A549 (cell line): ENCODE measurements at regions not wholly inside any gene's neighbourhood (a gene's known extent, or its start where the extent isn't known, plus 50 kb on each side); places are given as distances from the start of the nearest gene placed in this dataset.

ENCODE experiments used
- ATAC-seq, 2 experiments: fragments of 200-7000 bp in 1 of 2; fragments of >200 bp in 1 of 2; cut with Nextera tagmentation in 1 of 2; cut with Tn5 transposase in 1 of 2; 3 replicates each; pipeline versions ENCODE4 v1.8.0 to v1.9.1; 2018 to 2020; ENCODE audit warnings: mild to moderate bottlenecking in 1 of 2, moderate library complexity in 1 of 2
- CTCF ChIA-PET: fragments of 300-600 bp; sonication (Branson Sonifier 250); formaldehyde crosslinking; extraction: SDS; loops from one replicate; lab custom pipeline; 2021; ENCODE audit warnings: antibody characterized with exemption, inconsistent platforms; lab: Yijun Ruan, JAX
- POLR2A ChIA-PET: fragments of 350-600 bp; formaldehyde crosslinking; extraction: SDS; loops from one replicate; lab custom pipeline; 2021; ENCODE audit warnings: antibody characterized with exemption, inconsistent platforms; lab: Yijun Ruan, JAX
- DNase-seq, 2 experiments: peaks; one replicate each; pipeline versions ENCODE4 v3.0.0 to v3.0.0-alpha.2; 2011 to 2016; ENCODE audit warnings: low read depth in 1 of 2, low spot score in 1 of 2
- FAIRE-seq: peaks from 2 replicates; lab custom pipeline; 2011; peaks lifted over from hg19 to GRCh38; lab: Jason Lieb, UNC
- H3K27ac ChIP-seq, 2 experiments: fragments of >200 bp; sonication (Bioruptor Twin); formaldehyde crosslinking; 3 replicates each; pipeline ENCODE4 v1.5.1; 2016 to 2017
- H3K4me1 ChIP-seq: fragments of >200 bp; sonication (Bioruptor Twin); formaldehyde crosslinking; 3 replicates; pipeline ENCODE4 v1.6.1; 2016
- H3K4me2 ChIP-seq: fragments of >200 bp; sonication (Bioruptor Twin); formaldehyde crosslinking; 3 replicates; pipeline ENCODE4 v1.6.1; 2016
- H3K4me3 ChIP-seq: fragments of >200 bp; sonication (Bioruptor Twin); formaldehyde crosslinking; 3 replicates; pipeline ENCODE4 v1.5.1; 2016
- H3K9me3 ChIP-seq: fragments of >200 bp; sonication (Bioruptor Twin); formaldehyde crosslinking; 3 replicates; pipeline ENCODE4 v1.6.1; 2016
- BHLHE40 ChIP-seq: IDR thresholded peaks from 2 replicates; pipeline ENCODE4 v1.6.1; 2012; ENCODE audit warnings: low read depth, low read length, inconsistent platforms
- CBX2 ChIP-seq: fragments of 200-600 bp; sonication (generic); IDR thresholded peaks from 2 replicates; pipeline ENCODE4 v1.6.1; 2016; ENCODE audit warnings: low read depth, mild to moderate bottlenecking, borderline replicate concordance
- CBX8 ChIP-seq: fragments of 200-600 bp; sonication (generic); IDR thresholded peaks from 2 replicates; pipeline ENCODE4 v1.6.1; 2016
- CHD4 ChIP-seq: fragments of 200-600 bp; sonication (generic); IDR thresholded peaks from 2 replicates; pipeline ENCODE4 v1.6.1; 2016; ENCODE audit warnings: antibody characterized with exemption, mild to moderate bottlenecking, borderline replicate concordance
- CTCF ChIP-seq: fragments of >200 bp; sonication (Bioruptor Twin); formaldehyde crosslinking; IDR thresholded peaks from 3 replicates; pipeline ENCODE4 v1.5.1; 2016
- E2F6 ChIP-seq: IDR thresholded peaks from 2 replicates; pipeline ENCODE4 v1.6.1; 2012; ENCODE audit warnings: low read depth, borderline replicate concordance
- EHMT2 ChIP-seq: fragments of 200-600 bp; sonication (generic); IDR thresholded peaks from 2 replicates; pipeline ENCODE4 v1.6.1; 2016; ENCODE audit warnings: antibody characterized with exemption, low read depth, mild to moderate bottlenecking, moderate library complexity
- ELK1 ChIP-seq: fragments of 150-350 bp; IDR thresholded peaks from 2 replicates; pipeline ENCODE4 v1.6.1; 2014; ENCODE audit warnings: low read depth, mild to moderate bottlenecking, low read length
- EP300 ChIP-seq, 2 experiments: fragments of >200 bp; sonication (Bioruptor Twin); formaldehyde crosslinking; IDR thresholded peaks; 2 replicates in 1 of 2; 3 replicates in 1 of 2; pipeline ENCODE4 v1.6.1; 2016 to 2017
- ESRRA ChIP-seq: fragments of 150-350 bp; IDR thresholded peaks from 2 replicates; pipeline ENCODE4 v1.6.1; 2014; ENCODE audit warnings: mild to moderate bottlenecking, low read length, borderline replicate concordance
- FOSL2 ChIP-seq, 2 experiments: fragments of 450-650 bp in 1 of 2; fragments of >200 bp in 1 of 2; sonication (Bioruptor Twin) in 1 of 2; formaldehyde crosslinking; IDR thresholded peaks; 2 replicates each; pipeline versions ENCODE4 v1.5.0 to v1.6.1; 2016 to 2020; ENCODE audit warnings: mild to moderate bottlenecking in 1 of 2, moderate library complexity in 1 of 2
- HMGXB4 ChIP-seq: fragments of 250-450 bp; sonication (Bioruptor Pico); IDR thresholded peaks from 2 replicates; pipeline ENCODE4 v1.5.0; 2021; ENCODE audit warnings: mild to moderate bottlenecking, moderate library complexity, borderline replicate concordance
- HOXA7 ChIP-seq: fragments of 250-450 bp; sonication (Bioruptor Pico); IDR thresholded peaks from 2 replicates; pipeline ENCODE4 v1.5.0; 2020; ENCODE audit warnings: mild to moderate bottlenecking, moderate library complexity
- HOXB5 ChIP-seq: fragments of 250-450 bp; sonication (Bioruptor Pico); IDR thresholded peaks from 2 replicates; pipeline ENCODE4 v1.5.0; 2020; ENCODE audit warnings: mild to moderate bottlenecking, moderate library complexity
- KDM5A ChIP-seq: fragments of 200-600 bp; sonication (generic); IDR thresholded peaks from 2 replicates; pipeline ENCODE4 v1.6.1; 2016; ENCODE audit warnings: antibody characterized with exemption, mild to moderate bottlenecking
- MAFK ChIP-seq: fragments of 450-650 bp; IDR thresholded peaks from 2 replicates; pipeline ENCODE4 v1.6.1; 2014; ENCODE audit not compliant: partially characterized antibody
- MAZ ChIP-seq: fragments of 150-350 bp; IDR thresholded peaks from 2 replicates; pipeline ENCODE4 v1.6.1; 2014; ENCODE audit warnings: antibody characterized with exemption, low read depth, low read length, borderline replicate concordance
- MYC ChIP-seq: IDR thresholded peaks from 2 replicates; pipeline ENCODE4 v1.6.1; 2012; ENCODE audit warnings: mild to moderate bottlenecking, inconsistent platforms, low read length, improper control_type of control experiment, borderline replicate concordance
- NPAS2 ChIP-seq: fragments of 250-450 bp; sonication (Bioruptor Pico); IDR thresholded peaks from 2 replicates; pipeline ENCODE4 v1.8.0; 2022; ENCODE audit warnings: mild to moderate bottlenecking, moderate library complexity, borderline replicate concordance
- PBX3 ChIP-seq: IDR thresholded peaks from 2 replicates; pipeline ENCODE4 v1.6.1; 2012
- PHF8 ChIP-seq: fragments of 200-600 bp; sonication (generic); IDR thresholded peaks from 2 replicates; pipeline ENCODE4 v1.6.1; 2016; ENCODE audit warnings: low read depth, mild to moderate bottlenecking, antibody characterized with exemption, moderate library complexity, borderline replicate concordance
- POLR2A ChIP-seq: IDR thresholded peaks from 2 replicates; pipeline ENCODE4 v1.6.1; 2012; ENCODE audit warnings: mild to moderate bottlenecking, low read length
- POLR2AphosphoS2 ChIP-seq: conservative IDR thresholded peaks from 2 replicates; pipeline ENCODE4 v1.6.1; 2012; ENCODE audit warnings: low read length, improper control_type of control experiment, inconsistent platforms
- RAD21 ChIP-seq, 2 experiments: fragments of >200 bp in 1 of 2; sonication (Bioruptor Twin) in 1 of 2; formaldehyde crosslinking in 1 of 2; IDR thresholded peaks in 1 of 2; conservative IDR thresholded peaks in 1 of 2; 2 replicates in 1 of 2; 3 replicates in 1 of 2; pipeline ENCODE4 v1.6.1; 2012 to 2018; ENCODE audit warnings: inconsistent platforms in 1 of 2
- RARB ChIP-seq: fragments of 250-450 bp; sonication (Bioruptor Pico); IDR thresholded peaks from 2 replicates; pipeline ENCODE4 v1.8.0; 2021; ENCODE audit warnings: mild to moderate bottlenecking, moderate library complexity
- RCOR1 ChIP-seq: fragments of 150-350 bp; IDR thresholded peaks from 2 replicates; pipeline ENCODE4 v1.6.1; 2014; ENCODE audit warnings: antibody characterized with exemption, low read length, low read depth
- SMC3 ChIP-seq: fragments of >200 bp; sonication (Bioruptor Twin); formaldehyde crosslinking; IDR thresholded peaks from 3 replicates; pipeline ENCODE4 v1.6.1; 2018; ENCODE audit warnings: inconsistent platforms
- TP53 ChIP-seq: fragments of 250-450 bp; sonication (Bioruptor Pico); IDR thresholded peaks from 2 replicates; pipeline ENCODE4 v1.5.0; 2021; ENCODE audit warnings: mild to moderate bottlenecking, moderate library complexity
- ZC3H11A ChIP-seq: fragments of 450-650 bp; IDR thresholded peaks from 2 replicates; pipeline ENCODE4 v1.6.1; 2014; ENCODE audit warnings: antibody characterized with exemption, mild to moderate bottlenecking
- ZNF302 ChIP-seq: fragments of 250-450 bp; sonication (Bioruptor Pico); IDR thresholded peaks from 2 replicates; pipeline ENCODE4 v1.9.0; 2021; ENCODE audit warnings: inconsistent platforms, mild to moderate bottlenecking, moderate library complexity
- WGBS: methylation state at CpG from one replicate; pipeline ENCODE4 v1.1.6; 2017; ENCODE audit errors: missing lambda C conversion rate; 5-methylcytosine and 5-hydroxymethylcytosine counted together

- Histone ChIP-seq H3K4me3 (no peak overlapping the region), H3K4me2 (no peak overlapping the region), H3K4me1 (peaks cover 15% of the 10 kb centered on the region), H3K27ac (no peak overlapping the region), H3K9me3 (no peaks in the 10 kb centered on the region)
- FAIRE-seq (no peak), DNase-seq (no peak), ATAC-seq (no peak)
- POLR2A ChIA-PET: no interaction called here
- TF ChIP-seq POLR2A: no peak
- TF ChIP-seq MYC: no peak
- TF ChIP-seq RAD21 (conservative IDR thresholded peaks at IDR 0.05 in 1 of 2, IDR thresholded peaks at IDR 0.05 in 1 of 2): no peak
- TF ChIP-seq TP53 (CRISPR knock-in tag): no peak
- no peak for TF ChIP-seq MAFK
- TF ChIP-seq PBX3: no peak
- no peak for TF ChIP-seq EHMT2
- CTCF ChIA-PET: interaction anchor here (0.8 kb wide), 1 partner anchor 11 kb away, joined by 3 read pairs; no protein-coding TSS in a partner anchor
Measured at GRCh38 chr4:114034189-114034588, 54.7 kb upstream of the ARSJ start.

- no peak for FAIRE-seq
Measured at GRCh38 chr4:114036426-114036825, 57.0 kb upstream of the ARSJ start.

GRCh38 chr4:114036864-114037263 is 57.4 kb upstream of the ARSJ start:
- Histone ChIP-seq H3K27ac (no peak overlapping the region), H3K9me3 (no peaks in the 10 kb centered on the region), H3K4me1 (peaks cover 26% of the 10 kb centered on the region), H3K4me3 (no peak overlapping the region), H3K4me2 (no peak overlapping the region)
- WGBS: 90% methylated on average over 5 of the region's 5 CpGs
- ChIA-PET POLR2A (no interaction called here), CTCF (no interaction called here)
- no peak for FAIRE-seq
- no peak for DNase-seq
- no peak for ATAC-seq
- TF ChIP-seq POLR2AphosphoS2 (no peak), TP53 (CRISPR knock-in tag) (no peak), EP300 (IDR thresholded peaks at IDR 0.05) (no peak), CBX8 (no peak), ZC3H11A (no peak), ELK1 (no peak), HOXA7 (no peak), PHF8 (no peak), RARB (CRISPR knock-in tag) (no peak), HMGXB4 (CRISPR knock-in tag) (no peak), SMC3 (no peak), CHD4 (no peak), ZNF302 (CRISPR knock-in tag) (no peak)

More at GRCh38 chr4:114036426-114036825, 57.0 kb upstream of the ARSJ start:
- H3K27ac ChIP-seq: no peak overlapping the region
- H3K4me2 ChIP-seq: no peak overlapping the region
- 86% methylated on average over 4 of the region's 4 CpGs for WGBS
- ATAC-seq (no peak), DNase-seq (no peak)
- TF ChIP-seq CBX8 (no peak), NPAS2 (CRISPR knock-in tag) (no peak), RCOR1 (no peak), KDM5A (no peak), ESRRA (no peak), CBX2 (no peak), CTCF (no peak), SMC3 (no peak), FOSL2 (IDR thresholded peaks at IDR 0.05) (no peak), FOSL2 (CRISPR knock-in tag; IDR thresholded peaks at IDR 0.05) (no peak), ZNF302 (CRISPR knock-in tag) (no peak), MAZ (no peak), E2F6 (no peak), BHLHE40 (no peak), HOXB5 (CRISPR knock-in tag) (no peak)
- ChIA-PET CTCF (no interaction called here), POLR2A (no interaction called here)
- no peaks in the 10 kb centered on the region for H3K9me3 ChIP-seq
- H3K4me3 ChIP-seq: no peak overlapping the region
- H3K4me1 ChIP-seq: peaks cover 26% of the 10 kb centered on the region
